CD4-positive, CD25-positive, alpha-beta regulatory T cell (primary cell): ENCODE measurements at regions not wholly inside any gene's neighbourhood (a gene's known extent, or its start where the extent isn't known, plus 50 kb on each side); places are given as distances from the start of the nearest gene placed in this dataset.

Source experiments
- ATAC-seq, 2 donors: fragments of 150-1000 bp; cut with Tn5 transposase; one replicate each; pipeline ENCODE4 v1.10.0; 2021; ENCODE audit warnings: low read depth in 2 of 2, moderate number of reproducible peaks in 2 of 2, moderate library complexity in 1 of 2
- DNase-seq, 3 donors: peaks; one replicate each; pipeline versions ENCODE4 v3.0.0 to v3.0.0-alpha.2; 2012 to 2022; ENCODE audit warnings: mixed read lengths in 1 of 3
- H3K27ac ChIP-seq: one replicate; pipeline ENCODE4 v1.7.0; 2013; ENCODE audit warnings: mild to moderate bottlenecking, low read length; ENCODE audit not compliant: insufficient read depth, poor library complexity, severe bottlenecking
- H3K27me3 ChIP-seq: one replicate; pipeline ENCODE4 v1.7.0; 2013; ENCODE audit warnings: low read length; ENCODE audit not compliant: control insufficient read depth, insufficient read depth
- H3K36me3 ChIP-seq: one replicate; pipeline ENCODE4 v1.7.0; 2013; ENCODE audit warnings: mild to moderate bottlenecking, low read length, moderate library complexity; ENCODE audit not compliant: control insufficient read depth, insufficient read depth
- H3K4me1 ChIP-seq: 2 replicates; pipeline ENCODE4 v1.7.0; 2013; ENCODE audit warnings: mild to moderate bottlenecking, low read length; ENCODE audit not compliant: insufficient read depth, control insufficient read depth, poor library complexity, severe bottlenecking
- H3K4me3 ChIP-seq: one replicate; pipeline ENCODE4 v1.7.0; 2013; ENCODE audit warnings: low read depth, mild to moderate bottlenecking, low read length, moderate library complexity
- H3K9me3 ChIP-seq, 2 experiments: 1 replicate in 1 of 2; 2 replicates in 1 of 2; pipeline ENCODE4 v1.7.0; 2013; ENCODE audit warnings: low read length in 2 of 2, mild to moderate bottlenecking in 1 of 2, moderate library complexity in 1 of 2; ENCODE audit not compliant: control insufficient read depth in 2 of 2
- H3K27ac Mint-ChIP-seq, 3 donors: one replicate each; pipeline ENCODE4 v1.8.0; 2020 to 2022; ENCODE audit warnings: mild to moderate bottlenecking in 3 of 3, mixed read lengths in 3 of 3, moderate library complexity in 2 of 3
- H3K27me3 Mint-ChIP-seq: one replicate; pipeline ENCODE4 v1.8.0; 2022; ENCODE audit warnings: mild to moderate bottlenecking, mixed read lengths
- H3K36me3 Mint-ChIP-seq: one replicate; pipeline ENCODE4 v1.8.0; 2020; ENCODE audit warnings: mixed read lengths
- H3K4me1 Mint-ChIP-seq, 4 donors: one replicate each; pipeline ENCODE4 v1.8.0; 2020 to 2022; ENCODE audit warnings: mixed read lengths in 4 of 4, mild to moderate bottlenecking in 1 of 4
- H3K4me3 Mint-ChIP-seq, 4 donors: one replicate each; pipeline ENCODE4 v1.8.0; 2020 to 2022; ENCODE audit warnings: mild to moderate bottlenecking in 4 of 4, mixed read lengths in 4 of 4, moderate library complexity in 3 of 4
- H3K9me3 Mint-ChIP-seq, 7 donors: one replicate each; pipeline ENCODE4 v1.8.0; 2020 to 2022; ENCODE audit warnings: mixed read lengths in 7 of 7, mild to moderate bottlenecking in 3 of 7, moderate library complexity in 2 of 7

DNA sequence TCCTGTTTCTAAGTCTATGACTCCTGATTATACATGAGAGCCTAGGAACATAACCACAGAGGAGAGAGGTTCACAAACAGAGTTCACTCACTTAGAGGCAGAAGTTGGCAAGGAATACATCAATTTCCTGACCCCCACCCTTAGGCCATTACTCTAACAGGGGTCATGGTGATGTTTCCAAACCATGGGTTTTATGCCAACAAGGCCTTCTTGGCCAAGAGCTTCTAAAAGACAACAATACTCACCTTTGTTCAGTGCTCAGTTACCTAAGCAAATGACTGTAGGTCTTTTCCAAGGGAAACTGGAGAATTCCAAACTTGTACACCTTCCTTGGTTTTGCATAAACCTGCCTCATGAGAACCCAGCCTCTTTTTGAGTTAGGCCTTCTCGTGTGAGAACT lies 52.6 kb downstream of the ERICH4 start:
- Histone ChIP-seq H3K27ac (no peak overlapping the region), H3K27me3 (peaks cover under 1% of the 10 kb centered on the region), H3K4me1 (no peaks in the 10 kb centered on the region), H3K9me3 (no peaks in the 10 kb centered on the region), H3K4me3 (no peak overlapping the region), H3K36me3 (no peaks in the 10 kb centered on the region)
- Mint-ChIP-seq H3K9me3 (peaks cover 0 to 2% (median 0%) of the 10 kb centered on the region in 7 donors), H3K4me3 (no peak overlapping the region), H3K4me1 (no peaks in the 10 kb centered on the region), H3K27me3 (peaks cover 24% of the 10 kb centered on the region), H3K27ac (no peak overlapping the region), H3K36me3 (no peaks in the 10 kb centered on the region)
- no peak for DNase-seq
- no peak for ATAC-seq

DNA sequence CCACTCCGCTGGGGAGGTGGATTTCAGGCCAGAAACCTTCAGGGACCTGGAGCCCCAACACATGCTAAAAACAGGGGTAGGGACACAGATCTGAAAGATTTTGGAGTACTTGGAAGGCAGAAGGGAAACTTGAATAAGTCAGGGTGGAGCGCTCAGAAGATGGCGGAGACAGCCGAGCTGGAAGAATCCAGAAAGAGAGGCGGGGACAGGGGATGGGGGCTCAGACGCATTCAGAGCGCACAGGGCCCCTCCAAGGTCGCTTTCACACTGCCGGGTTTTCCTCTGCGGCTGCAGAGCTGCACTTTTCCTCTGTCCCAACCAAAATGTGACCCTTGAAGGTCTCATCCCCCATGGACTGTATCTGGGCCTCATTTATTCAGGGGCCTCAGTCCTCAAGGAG lies 56.9 kb downstream of the ERICH4 start:
- Histone ChIP-seq H3K4me1 (no peaks in the 10 kb centered on the region), H3K27me3 (peaks cover 15% of the 10 kb centered on the region), H3K36me3 (no peaks in the 10 kb centered on the region), H3K4me3 (no peak overlapping the region), H3K27ac (no peak overlapping the region), H3K9me3 (no peaks in the 10 kb centered on the region)
- H3K36me3 Mint-ChIP-seq: no peaks in the 10 kb centered on the region
- ATAC-seq (no peak), DNase-seq (no peak)
- H3K4me1 Mint-ChIP-seq: peaks cover 0 to 2% (median 0%) of the 10 kb centered on the region in 4 donors
- H3K27me3 Mint-ChIP-seq: peaks cover 26% of the 10 kb centered on the region
- H3K27ac Mint-ChIP-seq: no peak overlapping the region
- no peaks in the 10 kb centered on the region for H3K9me3 Mint-ChIP-seq
- no peak overlapping the region for H3K4me3 Mint-ChIP-seq

DNA sequence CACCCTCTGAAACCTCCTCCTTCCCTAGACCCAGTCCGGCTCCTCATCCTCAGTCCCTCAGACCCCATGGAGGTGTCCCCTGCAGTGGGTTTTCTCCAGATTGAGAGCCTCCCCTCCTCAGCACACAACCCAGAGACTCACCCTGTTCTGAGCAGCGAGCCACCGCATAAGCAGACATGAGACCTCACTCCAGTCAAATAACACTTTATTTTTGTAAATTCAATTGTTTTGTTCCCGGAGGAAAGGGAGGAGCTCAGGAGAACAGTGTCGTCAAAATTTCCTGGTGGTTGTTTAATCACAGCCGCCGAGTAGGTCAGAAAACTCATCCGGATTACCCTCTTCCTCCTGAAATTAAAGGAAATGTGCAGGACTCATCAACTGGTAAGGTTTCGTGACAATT lies 57.5 kb downstream of the ERICH4 start:
- peaks cover 25% of the 10 kb centered on the region for H3K27me3 Mint-ChIP-seq
- Histone ChIP-seq H3K9me3 (no peaks in the 10 kb centered on the region), H3K4me1 (no peaks in the 10 kb centered on the region)

DNA sequence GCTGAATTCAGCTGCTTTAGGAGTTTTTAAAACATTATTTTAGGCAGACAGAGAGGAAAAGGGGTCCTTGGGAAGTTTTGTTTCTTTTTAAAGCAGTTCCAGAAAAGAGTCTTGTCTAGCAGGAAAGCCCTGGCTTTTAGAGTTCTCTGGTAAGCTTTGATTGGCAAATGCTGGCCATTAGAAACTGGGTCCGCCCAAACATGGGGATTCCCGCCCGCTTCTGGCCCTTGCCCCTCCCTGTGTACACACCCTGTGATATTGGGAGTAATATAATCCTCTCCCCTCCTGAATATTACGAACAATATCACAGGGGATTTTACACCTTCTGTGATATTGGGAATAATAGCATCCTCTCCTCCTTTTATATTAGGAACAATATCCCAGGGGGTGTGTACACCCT lies 58.9 kb downstream of the ERICH4 start:
- no peaks in the 10 kb centered on the region for H3K4me1 ChIP-seq
- Mint-ChIP-seq H3K36me3 (no peaks in the 10 kb centered on the region), H3K9me3 (no peaks in the 10 kb centered on the region), H3K4me1 (peaks cover 0 to 2% (median 0%) of the 10 kb centered on the region in 4 donors), H3K27ac (no peak overlapping the region), H3K27me3 (peaks cover 32% of the 10 kb centered on the region), H3K4me3 (no peak overlapping the region)
- H3K9me3 ChIP-seq: no peaks in the 10 kb centered on the region
- H3K27ac ChIP-seq: no peak overlapping the region
- H3K4me3 ChIP-seq: no peak overlapping the region
- H3K36me3 ChIP-seq: no peaks in the 10 kb centered on the region
- DNase-seq (no peak), ATAC-seq (no peak)
- peaks cover 15% of the 10 kb centered on the region for H3K27me3 ChIP-seq

More for the DNA sequence above, 57.5 kb downstream of the ERICH4 start:
- H3K36me3 ChIP-seq: no peaks in the 10 kb centered on the region
- no peak overlapping the region for H3K4me3 ChIP-seq
- H3K27ac Mint-ChIP-seq: no peak overlapping the region
- peaks cover 0 to 2% (median 0%) of the 10 kb centered on the region in 4 donors for H3K4me1 Mint-ChIP-seq
- DNase-seq (no peak), ATAC-seq (no peak)
- no peaks in the 10 kb centered on the region for H3K36me3 Mint-ChIP-seq
- H3K9me3 Mint-ChIP-seq: no peaks in the 10 kb centered on the region
- no peak overlapping the region for H3K4me3 Mint-ChIP-seq
- no peak overlapping the region for H3K27ac ChIP-seq
- peaks cover 15% of the 10 kb centered on the region for H3K27me3 ChIP-seq

DNA sequence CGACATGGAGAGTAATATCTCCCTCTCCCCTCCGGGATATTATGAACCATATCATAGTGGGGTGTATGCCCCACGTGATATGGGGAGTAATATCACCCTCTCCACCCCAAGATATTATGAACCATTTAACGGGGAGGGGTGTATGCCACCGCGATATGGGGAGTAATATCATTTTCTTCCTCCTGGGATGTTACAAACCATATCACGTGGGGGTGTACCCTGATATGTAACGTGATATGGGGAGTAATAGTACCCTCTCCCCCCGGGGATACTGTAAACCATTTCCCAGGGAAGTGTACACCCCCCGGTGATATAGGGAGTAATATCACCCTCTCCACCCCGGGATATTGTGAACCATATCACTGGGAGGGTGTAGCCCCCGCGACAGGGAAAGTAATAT lies 62.1 kb downstream of the ERICH4 start:
- Mint-ChIP-seq H3K36me3 (no peaks in the 10 kb centered on the region), H3K27me3 (peaks cover 21% of the 10 kb centered on the region)

DNA sequence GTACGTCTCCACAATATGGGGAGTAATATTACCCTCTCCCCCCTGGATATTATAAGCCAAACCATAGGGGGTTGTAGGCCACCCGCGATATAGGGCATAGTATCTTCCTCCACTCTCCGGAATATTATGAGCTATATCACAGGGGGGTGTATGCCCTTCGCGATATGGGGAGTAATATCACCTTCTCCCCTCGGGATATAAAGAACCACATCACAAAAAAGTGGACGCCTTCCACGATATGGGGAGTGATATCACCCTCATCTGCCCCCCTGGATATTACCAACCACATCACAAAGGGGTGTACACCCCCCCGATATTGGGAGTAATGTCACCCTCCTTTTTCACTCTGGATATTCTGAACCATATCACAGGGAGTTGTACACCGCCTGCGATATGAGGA lies 65.5 kb upstream of the CEACAM21 start:
- Mint-ChIP-seq H3K4me3 (no peak overlapping the region), H3K9me3 (peaks cover 0 to 3% (median 0%) of the 10 kb centered on the region in 7 donors), H3K36me3 (no peaks in the 10 kb centered on the region), H3K27ac (no peak overlapping the region), H3K4me1 (no peaks in the 10 kb centered on the region), H3K27me3 (peaks cover 22% of the 10 kb centered on the region)
- H3K4me1 ChIP-seq: no peaks in the 10 kb centered on the region
- no peak overlapping the region for H3K27ac ChIP-seq
- no peak for DNase-seq
- no peaks in the 10 kb centered on the region for H3K9me3 ChIP-seq
- H3K4me3 ChIP-seq: no peak overlapping the region
- no peak for ATAC-seq
- no peaks in the 10 kb centered on the region for H3K36me3 ChIP-seq
- peaks cover 3% of the 10 kb centered on the region for H3K27me3 ChIP-seq

More for the DNA sequence above, 62.1 kb downstream of the ERICH4 start:
- Mint-ChIP-seq H3K27ac (no peak overlapping the region), H3K4me3 (no peak overlapping the region), H3K9me3 (no peaks in the 10 kb centered on the region), H3K4me1 (peaks cover 0 to 2% (median 0%) of the 10 kb centered on the region in 4 donors)
- Histone ChIP-seq H3K4me1 (no peaks in the 10 kb centered on the region), H3K36me3 (no peaks in the 10 kb centered on the region), H3K9me3 (no peaks in the 10 kb centered on the region), H3K27ac (no peak overlapping the region), H3K4me3 (no peak overlapping the region), H3K27me3 (peaks cover 15% of the 10 kb centered on the region)
- ATAC-seq (no peak), DNase-seq (no peak)

DNA sequence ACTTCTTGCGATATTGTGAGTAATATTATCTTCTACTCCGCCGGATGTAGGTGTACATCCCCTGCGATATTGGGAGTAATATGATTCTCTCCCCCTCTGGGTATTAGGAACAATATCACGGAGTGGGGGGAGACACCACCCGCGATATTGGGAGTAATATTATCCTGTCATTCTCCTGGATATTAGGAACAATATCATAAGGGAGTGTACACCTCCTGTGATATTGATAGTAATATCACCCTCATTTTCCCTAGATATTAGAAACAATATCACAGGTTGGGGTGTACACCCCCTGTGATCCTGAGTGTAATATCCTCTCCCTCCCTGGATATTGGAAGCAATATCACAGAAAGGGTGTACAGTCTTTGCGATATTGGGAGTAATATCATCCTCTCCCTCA lies 64.3 kb upstream of the CEACAM21 start:
- Histone ChIP-seq H3K36me3 (no peaks in the 10 kb centered on the region), H3K27ac (no peak overlapping the region), H3K9me3 (no peaks in the 10 kb centered on the region), H3K4me1 (no peaks in the 10 kb centered on the region), H3K4me3 (no peak overlapping the region), H3K27me3 (peaks cover 3% of the 10 kb centered on the region)
- DNase-seq (no peak), ATAC-seq (no peak)
- H3K4me3 Mint-ChIP-seq: no peak overlapping the region
- peaks cover 0 to 3% (median 0%) of the 10 kb centered on the region in 7 donors for H3K9me3 Mint-ChIP-seq
- H3K27me3 Mint-ChIP-seq: peaks cover 26% of the 10 kb centered on the region
- H3K27ac Mint-ChIP-seq: no peak overlapping the region
- no peaks in the 10 kb centered on the region for H3K36me3 Mint-ChIP-seq
- peaks cover 0 to 1% (median 0%) of the 10 kb centered on the region in 4 donors for H3K4me1 Mint-ChIP-seq

DNA sequence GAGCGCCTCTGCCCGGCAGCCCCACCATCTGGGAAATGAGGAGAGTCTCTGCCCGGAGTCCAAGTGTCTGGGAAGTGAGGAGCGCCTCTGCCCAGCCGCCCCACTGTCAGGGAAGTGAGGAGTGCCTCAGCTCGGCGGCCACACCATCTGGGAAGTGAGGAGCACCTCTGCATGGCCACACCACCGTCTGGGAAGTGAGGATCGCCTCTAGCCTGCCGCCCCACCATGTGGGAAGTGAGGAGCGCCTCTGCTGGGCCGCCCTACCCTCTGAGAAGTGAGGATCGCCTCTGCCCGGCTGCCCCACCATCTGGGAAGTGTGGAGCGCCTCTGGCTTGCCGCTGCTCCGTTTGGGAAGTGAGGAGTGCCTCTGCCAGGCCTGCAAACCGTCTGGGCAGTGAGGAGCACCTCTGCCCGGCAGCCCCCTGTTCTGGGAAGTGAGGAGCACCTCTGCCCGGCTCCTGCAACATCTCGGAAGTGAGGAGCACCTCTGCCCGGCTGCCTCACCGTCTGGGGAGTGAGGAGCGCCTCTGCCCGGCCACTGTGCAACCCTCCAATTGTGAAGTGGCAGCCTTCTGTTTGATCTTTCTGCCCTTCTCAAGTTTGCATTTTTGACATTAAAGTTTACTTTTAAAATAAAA lies 60.8 kb upstream of the CEACAM21 start:
- peaks cover 0 to 6% (median under 1%) of the 10 kb centered on the region in 4 donors for H3K4me1 Mint-ChIP-seq
- H3K4me3 ChIP-seq: no peak overlapping the region
- peaks cover 0 to 3% (median 0%) of the 10 kb centered on the region in 7 donors for H3K9me3 Mint-ChIP-seq
- H3K27me3 Mint-ChIP-seq: peaks cover 53% of the 10 kb centered on the region
- no peak for DNase-seq
- H3K36me3 ChIP-seq: no peaks in the 10 kb centered on the region
- H3K36me3 Mint-ChIP-seq: no peaks in the 10 kb centered on the region
- H3K4me3 Mint-ChIP-seq: no peak overlapping the region
- H3K27ac Mint-ChIP-seq: no peak overlapping the region
- H3K4me1 ChIP-seq: no peaks in the 10 kb centered on the region
- no peaks in the 10 kb centered on the region for H3K9me3 ChIP-seq
- H3K27me3 ChIP-seq: peaks cover 12% of the 10 kb centered on the region
- no peak overlapping the region for H3K27ac ChIP-seq
- no peak for ATAC-seq
